HepG2 (cell line): ENCODE measurements at regions not wholly inside any gene's neighbourhood (a gene's known extent, or its start where the extent isn't known, plus 50 kb on each side); places are given as distances from the start of the nearest gene placed in this dataset.

Source experiments
- ATAC-seq: fragments of 200-7000 bp; cut with Tn5 transposase; 3 replicates; pipeline ENCODE4 v1.9.1; 2020; ENCODE audit warnings: mild to moderate bottlenecking, moderate library complexity
- BruUV-seq: library from RNA; stranded (reverse); fragments of 400-500 nt; replicated peaks from 2 replicates; lab custom pipeline; 2021; lab: Mats Ljungman, UMichigan
- CTCF ChIA-PET: fragments of 300-600 bp; formaldehyde crosslinking; extraction: SDS; loops from one replicate; lab custom pipeline; 2021; ENCODE audit warnings: low total read pairs, inconsistent platforms, low intra/inter-chr PET ratio; lab: Yijun Ruan, JAX
- POLR2A ChIA-PET: fragments of 350-600 bp; sonication (Branson Sonifier 250); formaldehyde crosslinking; loops from one replicate; lab custom pipeline; 2020; ENCODE audit warnings: antibody characterized with exemption, inconsistent platforms; lab: Yijun Ruan, JAX
- DNase-seq: peaks from one replicate; pipeline ENCODE4 v3.0.0-alpha.2; 2015; ENCODE audit warnings: low spot score
- FAIRE-seq: peaks from 3 replicates; lab custom pipeline; 2011; peaks lifted over from hg19 to GRCh38; lab: Jason Lieb, UNC
- H2AFZ ChIP-seq: one replicate; pipeline ENCODE4 v1.6.1; 2011; ENCODE audit warnings: low read length, inconsistent platforms
- H3K27ac ChIP-seq: fragments of 300-600 bp; 3 replicates; pipeline ENCODE4 v1.8.0; 2011; ENCODE audit warnings: mixed run types, mild to moderate bottlenecking, mixed read lengths, low read length, inconsistent platforms; ENCODE audit not compliant: insufficient read depth; ENCODE audit errors: extremely low read length
- H3K27me3 ChIP-seq, 2 experiments: fragments of 200-600 bp in 1 of 2; 2 replicates in 1 of 2; 3 replicates in 1 of 2; pipeline versions ENCODE4 v1.6.0 to v1.8.0; 2011; ENCODE audit warnings: low read length in 2 of 2, mild to moderate bottlenecking in 2 of 2, moderate library complexity in 2 of 2, inconsistent platforms in 1 of 2; ENCODE audit not compliant: insufficient read depth in 2 of 2, control insufficient read depth in 1 of 2
- H3K36me3 ChIP-seq, 2 experiments: fragments of 200-600 bp in 1 of 2; replicated peaks in 1 of 2; 2 replicates in 1 of 2; 3 replicates in 1 of 2; pipeline versions ENCODE4 v1.5.1 to v1.8.0; 2011; ENCODE audit warnings: low read length in 2 of 2, inconsistent platforms in 1 of 2; ENCODE audit not compliant: insufficient read depth in 2 of 2, control insufficient read depth in 1 of 2
- H3K4me1 ChIP-seq: 2 replicates; pipeline ENCODE4 v1.5.1; 2012; ENCODE audit warnings: low read length, inconsistent platforms; ENCODE audit not compliant: insufficient read depth
- H3K4me2 ChIP-seq: 2 replicates; pipeline ENCODE4 v1.6.0; 2011; ENCODE audit warnings: low read depth, low read length, inconsistent platforms
- H3K4me3 ChIP-seq, 3 experiments: fragments of 200-600 bp in 1 of 3; sonication (generic), shearing (Covaris generic) in 1 of 3; replicated peaks in 1 of 3; 2 replicates each; pipeline ENCODE4 v1.5.1; 2011 to 2016; ENCODE audit warnings: low read length in 3 of 3, inconsistent platforms in 2 of 3, low read depth in 2 of 3, mild to moderate bottlenecking in 2 of 3, control low read depth in 1 of 3, mixed read lengths in 1 of 3; ENCODE audit not compliant: insufficient read depth in 1 of 3
- H3K79me2 ChIP-seq: one replicate; pipeline ENCODE4 v1.6.1; 2011; ENCODE audit warnings: low read length, inconsistent platforms; ENCODE audit not compliant: insufficient read depth
- H3K9ac ChIP-seq: 2 replicates; pipeline ENCODE4 v1.6.0; 2011; ENCODE audit warnings: mild to moderate bottlenecking, low read depth, low read length, inconsistent platforms; ENCODE audit not compliant: insufficient read depth
- H3K9me3 ChIP-seq: 2 replicates; pipeline ENCODE4 v1.5.1; 2012; ENCODE audit warnings: mild to moderate bottlenecking, low read length
- H4K20me1 ChIP-seq: 2 replicates; pipeline ENCODE4 v1.6.0; 2011; ENCODE audit warnings: inconsistent platforms, mild to moderate bottlenecking, low read length, moderate library complexity; ENCODE audit not compliant: insufficient read depth
- IKZF4 ChIP-seq: sonication (generic); formaldehyde crosslinking; IDR thresholded peaks from 2 replicates; pipeline ENCODE4 v1.5.1; 2020; ENCODE audit warnings: borderline replicate concordance, mild to moderate bottlenecking, low read depth, missing genetic modification reagents; ENCODE audit errors: not compliant biosample characterization
- KAT2B ChIP-seq: fragments of 150-350 bp; IDR thresholded peaks from 2 replicates; pipeline ENCODE4 v1.6.1; 2014; ENCODE audit warnings: low read depth, low read length, borderline replicate concordance
- KAT7 ChIP-seq: IDR thresholded peaks from 2 replicates; pipeline ENCODE4 v1.6.1; 2018; ENCODE audit warnings: borderline replicate concordance, missing compliant biosample characterization
- MAFK ChIP-seq, 2 experiments: IDR thresholded peaks in 1 of 2; conservative IDR thresholded peaks in 1 of 2; 2 replicates each; pipeline ENCODE4 v1.6.1; 2011; ENCODE audit warnings: improper control_type of control experiment in 2 of 2, low read length in 2 of 2
- MED13 ChIP-seq: sonication (generic); formaldehyde crosslinking; IDR thresholded peaks from 2 replicates; pipeline ENCODE4 v1.5.0; 2020; ENCODE audit warnings: missing genetic modification reagents
- PHF8 ChIP-seq: sonication (generic); formaldehyde crosslinking; IDR thresholded peaks from 2 replicates; pipeline ENCODE4 v1.5.0; 2020; ENCODE audit warnings: missing genetic modification reagents
- SOX5 ChIP-seq: IDR thresholded peaks from 2 replicates; pipeline ENCODE4 v1.6.1; 2016; ENCODE audit warnings: borderline replicate concordance
- SRF ChIP-seq: IDR thresholded peaks from 2 replicates; pipeline ENCODE4 v1.6.1; 2011; ENCODE audit warnings: mild to moderate bottlenecking, low read depth, low read length, moderate library complexity
- TCF12 ChIP-seq, 2 experiments: fragments of 450-650 bp in 1 of 2; sonication (generic) in 1 of 2; formaldehyde crosslinking in 1 of 2; IDR thresholded peaks; 2 replicates each; pipeline versions ENCODE4 v1.6.1 to v1.8.0; 2017 to 2022; ENCODE audit warnings: antibody characterized with exemption in 1 of 2, mild to moderate bottlenecking in 1 of 2, missing genetic modification reagents in 1 of 2, moderate library complexity in 1 of 2
- ZBTB7A ChIP-seq: sonication (generic); formaldehyde crosslinking; IDR thresholded peaks from 2 replicates; pipeline ENCODE4 v1.8.0; 2022; ENCODE audit warnings: mild to moderate bottlenecking, missing genetic modification reagents
- ZNF496 ChIP-seq: sonication (generic); formaldehyde crosslinking; IDR thresholded peaks from 2 replicates; pipeline ENCODE4 v1.8.1; 2023; ENCODE audit warnings: mild to moderate bottlenecking, moderate library complexity, missing genetic modification reagents; ENCODE audit not compliant: insufficient replicate concordance
- WGBS: methylation state at CpG from one replicate; pipeline ENCODE4 v1.1.6; 2017; ENCODE audit warnings: low lambda C conversion rate; 5-methylcytosine and 5-hydroxymethylcytosine counted together
- in situ Hi-C: cut with HindIII; loops from 2 replicates; pipeline ENCODE4 v1.10.0; 2017; ENCODE audit warnings: low pct_unique_long_range_greater_than_20kb; ENCODE audit not compliant: extremely low pct_ligation_motif_present
- intact Hi-C: fragments of 100-400 bp; cut with micrococcal nuclease; formaldehyde crosslinking; loops from one replicate; pipeline ENCODE4 v1.10.0; 2022; ENCODE audit not compliant: unreplicated experiment
- TF ChIP-seq, protein P1 (sequence below): sonication (generic); formaldehyde crosslinking; IDR thresholded peaks from 2 replicates; pipeline ENCODE4 v1.8.1; 2023; ENCODE audit warnings: mild to moderate bottlenecking, missing genetic modification reagents
- TF ChIP-seq, protein P2 (sequence below): sonication (generic); formaldehyde crosslinking; IDR thresholded peaks from 2 replicates; pipeline ENCODE4 v1.5.1; 2020; ENCODE audit warnings: missing genetic modification reagents, mild to moderate bottlenecking, borderline replicate concordance
- TF ChIP-seq, protein P3 (sequence below): sonication (generic); formaldehyde crosslinking; IDR thresholded peaks from 2 replicates; pipeline ENCODE4 v1.5.0; 2020; ENCODE audit warnings: mild to moderate bottlenecking, missing genetic modification reagents

DNA sequence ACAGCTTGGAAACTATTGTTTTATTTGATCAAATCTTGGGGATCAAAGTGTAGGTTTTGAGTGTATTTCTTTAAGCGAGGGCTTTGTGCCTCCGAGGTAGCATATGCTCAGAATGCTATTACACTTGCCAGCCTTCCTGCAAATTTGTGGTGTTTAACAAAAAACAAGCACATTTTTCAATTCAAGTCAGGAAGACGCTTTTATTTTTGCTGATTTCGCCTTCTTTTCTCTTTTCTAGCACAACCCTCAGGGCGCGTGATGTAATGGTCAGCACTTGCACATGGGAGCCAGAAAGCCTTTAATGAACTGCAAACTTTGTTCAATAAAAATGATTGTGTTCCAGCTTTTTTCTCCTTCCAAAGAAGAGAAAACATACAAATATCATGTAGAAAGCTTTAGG, 466.5 kb downstream of the PRKD1 start:
- H4K20me1 ChIP-seq, result no peaks in the 10 kb centered on the region
- DNase-seq (no peak), FAIRE-seq (no peak), ATAC-seq (no peak)
- no peak overlapping the region for H3K27ac ChIP-seq
- no peak overlapping the region for H3K4me3 ChIP-seq
- BruUV-seq, result no TSS peak
- no peaks in the 10 kb centered on the region for H3K79me2 ChIP-seq
- no peak overlapping the region for H3K9ac ChIP-seq
- H3K4me2 ChIP-seq, result no peak overlapping the region
- CTCF ChIA-PET, result no interaction called here
- H3K27me3 ChIP-seq, result no peaks in the 10 kb centered on the region
- H2AFZ ChIP-seq, result no peak overlapping the region
- intact Hi-C loops (loop anchor here (10.0 kb wide), 1 partner anchor 706 kb away; no protein-coding TSS in a partner anchor), in situ Hi-C loops (no loop called here)
- no peaks in the 10 kb centered on the region for H3K36me3 ChIP-seq
- TF ChIP-seq, protein P1, sequence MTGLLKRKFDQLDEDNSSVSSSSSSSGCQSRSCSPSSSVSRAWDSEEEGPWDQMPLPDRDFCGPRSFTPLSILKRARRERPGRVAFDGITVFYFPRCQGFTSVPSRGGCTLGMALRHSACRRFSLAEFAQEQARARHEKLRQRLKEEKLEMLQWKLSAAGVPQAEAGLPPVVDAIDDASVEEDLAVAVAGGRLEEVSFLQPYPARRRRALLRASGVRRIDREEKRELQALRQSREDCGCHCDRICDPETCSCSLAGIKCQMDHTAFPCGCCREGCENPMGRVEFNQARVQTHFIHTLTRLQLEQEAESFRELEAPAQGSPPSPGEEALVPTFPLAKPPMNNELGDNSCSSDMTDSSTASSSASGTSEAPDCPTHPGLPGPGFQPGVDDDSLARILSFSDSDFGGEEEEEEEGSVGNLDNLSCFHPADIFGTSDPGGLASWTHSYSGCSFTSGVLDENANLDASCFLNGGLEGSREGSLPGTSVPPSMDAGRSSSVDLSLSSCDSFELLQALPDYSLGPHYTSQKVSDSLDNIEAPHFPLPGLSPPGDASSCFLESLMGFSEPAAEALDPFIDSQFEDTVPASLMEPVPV, result no peak
- TF ChIP-seq SOX5 (CRISPR knock-in tag) (no peak), MED13 (CRISPR knock-in tag) (no peak), MAFK (conservative IDR thresholded peaks at IDR 0.05 in 1 of 2, IDR thresholded peaks at IDR 0.05 in 1 of 2; ENCODE audit: low read length in 2 of 2) (0 out of 4 replicates have a peak, but pooled peaks of 1 of the 2 experiments have one; percentile 22)
- 38% methylated on average over 6 of the region's 6 CpGs for WGBS
- POLR2A ChIA-PET, result no interaction called here
- H3K4me1 ChIP-seq, result no peaks in the 10 kb centered on the region
- peaks cover 51% of the 10 kb centered on the region for H3K9me3 ChIP-seq

DNA sequence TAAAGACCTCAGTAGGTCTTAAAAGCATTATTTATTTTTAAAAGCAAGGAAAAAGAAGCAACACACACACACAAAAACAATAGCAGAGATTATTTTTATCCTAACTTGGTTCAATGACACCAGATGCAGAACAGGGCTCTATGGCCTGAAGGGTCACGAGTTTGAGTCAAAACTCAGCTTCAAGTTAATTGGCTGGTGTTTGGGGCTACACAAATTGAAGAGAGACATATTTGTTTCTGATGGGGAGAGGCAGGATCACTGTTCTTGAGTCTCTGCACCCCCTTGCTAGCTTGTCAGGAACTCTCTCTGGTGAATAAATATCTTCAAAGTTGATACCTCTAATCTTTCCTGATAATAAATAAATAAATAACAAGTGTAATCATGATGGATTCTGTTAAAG, 466.1 kb downstream of the PRKD1 start:
- H3K27me3 ChIP-seq, result no peaks in the 10 kb centered on the region
- ATAC-seq, result no peak
- H3K9me3 ChIP-seq, result peaks cover 51% of the 10 kb centered on the region
- no peak for FAIRE-seq
- no peak overlapping the region for H3K9ac ChIP-seq
- no peak overlapping the region for H3K4me2 ChIP-seq
- H3K36me3 ChIP-seq, result no peaks in the 10 kb centered on the region
- H3K4me1 ChIP-seq, result no peaks in the 10 kb centered on the region
- 0% methylated on average over 1 of the region's 1 CpG for WGBS
- no peak for DNase-seq
- CTCF ChIA-PET, result no interaction called here
- no peak overlapping the region for H3K27ac ChIP-seq
- H2AFZ ChIP-seq, result no peak overlapping the region
- BruUV-seq, result no TSS peak
- intact Hi-C loops (loop anchor here (10.0 kb wide), 1 partner anchor 707 kb away; no protein-coding TSS in a partner anchor), in situ Hi-C loops (no loop called here)
- no peaks in the 10 kb centered on the region for H3K79me2 ChIP-seq
- POLR2A ChIA-PET, result no interaction called here
- no peaks in the 10 kb centered on the region for H4K20me1 ChIP-seq
- no peak overlapping the region for H3K4me3 ChIP-seq
- TF ChIP-seq IKZF4 (no peak), ZBTB7A (CRISPR knock-in tag) (no peak), ZNF496 (CRISPR knock-in tag) (no peak), SRF (no peak), KAT7 (CRISPR knock-in tag) (no peak), KAT2B (no peak), TCF12 (IDR thresholded peaks at IDR 0.05) (no peak), TCF12 (CRISPR knock-in tag; IDR thresholded peaks at IDR 0.05) (no peak), PHF8 (CRISPR knock-in tag) (no peak)
- TF ChIP-seq, protein P2, sequence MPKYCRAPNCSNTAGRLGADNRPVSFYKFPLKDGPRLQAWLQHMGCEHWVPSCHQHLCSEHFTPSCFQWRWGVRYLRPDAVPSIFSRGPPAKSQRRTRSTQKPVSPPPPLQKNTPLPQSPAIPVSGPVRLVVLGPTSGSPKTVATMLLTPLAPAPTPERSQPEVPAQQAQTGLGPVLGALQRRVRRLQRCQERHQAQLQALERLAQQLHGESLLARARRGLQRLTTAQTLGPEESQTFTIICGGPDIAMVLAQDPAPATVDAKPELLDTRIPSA (CRISPR knock-in tag), result no peak
- TF ChIP-seq, protein P3, sequence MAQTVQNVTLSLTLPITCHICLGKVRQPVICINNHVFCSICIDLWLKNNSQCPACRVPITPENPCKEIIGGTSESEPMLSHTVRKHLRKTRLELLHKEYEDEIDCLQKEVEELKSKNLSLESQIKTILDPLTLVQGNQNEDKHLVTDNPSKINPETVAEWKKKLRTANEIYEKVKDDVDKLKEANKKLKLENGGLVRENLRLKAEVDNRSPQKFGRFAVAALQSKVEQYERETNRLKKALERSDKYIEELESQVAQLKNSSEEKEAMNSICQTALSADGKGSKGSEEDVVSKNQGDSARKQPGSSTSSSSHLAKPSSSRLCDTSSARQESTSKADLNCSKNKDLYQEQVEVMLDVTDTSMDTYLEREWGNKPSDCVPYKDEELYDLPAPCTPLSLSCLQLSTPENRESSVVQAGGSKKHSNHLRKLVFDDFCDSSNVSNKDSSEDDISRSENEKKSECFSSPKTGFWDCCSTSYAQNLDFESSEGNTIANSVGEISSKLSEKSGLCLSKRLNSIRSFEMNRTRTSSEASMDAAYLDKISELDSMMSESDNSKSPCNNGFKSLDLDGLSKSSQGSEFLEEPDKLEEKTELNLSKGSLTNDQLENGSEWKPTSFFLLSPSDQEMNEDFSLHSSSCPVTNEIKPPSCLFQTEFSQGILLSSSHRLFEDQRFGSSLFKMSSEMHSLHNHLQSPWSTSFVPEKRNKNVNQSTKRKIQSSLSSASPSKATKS, result no peak
